ENCODE measurements at regions not wholly inside any gene's neighbourhood (a gene's known extent, or its start where the extent isn't known, plus 50 kb on each side); places are given as distances from the start of the nearest gene placed in this dataset.

GRCh38 chr12:65603438-65604351 is 220.6 kb upstream of the HMGA2 start:
- TF ChIP-seq CTCF (IDR thresholded peaks at IDR 0.05) (no peak), POLR2A (IDR thresholded peaks at IDR 0.05) (no peak)
